Activated naive CD4-positive, alpha-beta T cell treated with anti-CD3 and anti-CD28 coated beads, Interleukin-2, amount 10 ng/mL, durations not matched to agents 7 days and 5 days (primary cell): ENCODE measurements at regions not wholly inside any gene's neighbourhood (a gene's known extent, or its start where the extent isn't known, plus 50 kb on each side); places are given as distances from the start of the nearest gene placed in this dataset.
"Not testable (repeated sequence)": the region's sequence is repeated elsewhere in the genome, so short reads cannot be mapped to it uniquely, and the experiment has no call there.

Source experiments
- CTCF ChIA-PET: fragments of 350-600 bp; sonication (Branson Sonifier 250); formaldehyde crosslinking; loops from one replicate; lab custom pipeline; 2021; ENCODE audit warnings: antibody characterized with exemption; lab: Charles Lee
- DNase-seq: peaks from one replicate; pipeline ENCODE4 v3.0.0-alpha.2; 2020
- H3K27ac Mint-ChIP-seq: one replicate; pipeline ENCODE4 v1.8.0; 2021; ENCODE audit warnings: mild to moderate bottlenecking, moderate library complexity, mixed read lengths
- H3K27me3 Mint-ChIP-seq: one replicate; pipeline ENCODE4 v1.8.0; 2021; ENCODE audit warnings: mild to moderate bottlenecking, mixed read lengths
- H3K36me3 Mint-ChIP-seq: one replicate; pipeline ENCODE4 v1.8.0; 2021; ENCODE audit warnings: mixed read lengths
- H3K4me1 Mint-ChIP-seq: one replicate; pipeline ENCODE4 v1.8.0; 2021; ENCODE audit warnings: mixed read lengths
- H3K4me3 Mint-ChIP-seq: one replicate; pipeline ENCODE4 v1.8.0; 2021; ENCODE audit warnings: mild to moderate bottlenecking, moderate library complexity, mixed read lengths
- H3K9me3 Mint-ChIP-seq: one replicate; pipeline ENCODE4 v1.8.0; 2021; ENCODE audit warnings: mixed read lengths

- Mint-ChIP-seq H3K27me3 (peaks cover 5% of the 10 kb centered on the region), H3K9me3 (peaks cover 5% of the 10 kb centered on the region), H3K4me1 (no peaks in the 10 kb centered on the region), H3K36me3 (peaks cover 13% of the 10 kb centered on the region), H3K4me3 (no peak overlapping the region), H3K27ac (no peak overlapping the region)
- no peak for DNase-seq
- CTCF ChIA-PET: no interaction called here
These were observed 80.8 kb upstream of the METRNL start for GRCh38 chr17:82998637-82999036.

DNA sequence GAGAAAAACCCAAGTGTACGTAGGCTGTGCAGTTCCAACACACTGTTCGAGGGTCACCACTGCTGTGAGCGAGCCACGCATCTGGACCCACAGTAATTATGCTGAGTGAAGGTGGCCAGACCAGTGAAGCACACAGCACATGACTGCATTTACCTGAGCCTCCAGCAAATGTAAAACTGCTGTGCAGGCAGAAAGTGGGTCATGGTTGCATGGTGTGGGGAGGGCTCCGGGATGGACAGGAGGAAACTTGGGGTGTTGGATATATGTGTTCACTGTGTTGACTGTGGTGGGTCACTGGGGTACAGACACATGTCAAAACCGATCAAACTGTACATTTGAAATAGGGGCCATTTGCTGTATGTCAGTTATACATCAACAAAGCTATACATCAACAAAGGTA lies 78.7 kb upstream of the METRNL start:
- CTCF ChIA-PET: no interaction called here
- Mint-ChIP-seq H3K4me3 (no peak overlapping the region), H3K36me3 (peaks cover 14% of the 10 kb centered on the region), H3K4me1 (peaks cover 2% of the 10 kb centered on the region), H3K27ac (no peak overlapping the region), H3K9me3 (peaks cover 3% of the 10 kb centered on the region), H3K27me3 (no peaks in the 10 kb centered on the region)
- no peak for DNase-seq

DNA sequence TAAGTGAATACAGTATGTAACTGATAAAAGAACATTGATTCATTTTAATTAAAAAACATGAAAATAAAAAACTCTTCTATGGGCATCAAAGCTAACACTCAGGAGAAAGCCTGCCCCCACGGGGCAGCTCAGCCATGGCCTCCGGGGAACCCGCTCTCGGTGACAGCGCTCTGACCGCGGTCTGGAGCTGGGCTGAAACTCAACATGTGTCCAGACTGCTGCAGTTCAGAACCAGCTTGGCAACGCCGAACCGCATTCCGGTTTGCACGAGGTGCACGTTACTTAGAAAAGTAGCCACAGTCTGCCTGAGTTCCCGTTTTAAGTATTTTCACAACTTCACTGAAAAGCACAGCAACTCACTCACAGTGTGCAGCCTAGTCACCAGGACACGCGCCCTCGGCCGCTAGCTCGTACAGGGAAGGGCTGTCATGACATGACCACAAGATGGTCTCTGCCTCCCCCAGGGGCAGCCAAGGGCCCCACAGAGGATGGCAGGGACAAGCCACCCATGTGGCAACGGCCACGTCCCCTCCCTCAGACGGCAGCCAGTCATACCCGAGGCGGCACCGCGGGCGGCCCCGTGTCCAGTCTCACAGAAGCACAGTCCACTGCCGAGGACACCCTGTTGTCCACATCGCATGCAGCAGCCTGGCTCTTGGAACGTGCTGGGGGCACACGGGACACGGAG lies 77.1 kb upstream of the METRNL start:
- H3K4me1 Mint-ChIP-seq: peaks cover 2% of the 10 kb centered on the region
- H3K36me3 Mint-ChIP-seq: peaks cover 14% of the 10 kb centered on the region
- peaks cover 3% of the 10 kb centered on the region for H3K9me3 Mint-ChIP-seq
- no peak overlapping the region for H3K27ac Mint-ChIP-seq
- no peak for DNase-seq
- no peak overlapping the region for H3K4me3 Mint-ChIP-seq
- H3K27me3 Mint-ChIP-seq: no peaks in the 10 kb centered on the region
- CTCF ChIA-PET: no interaction called here

GRCh38 chr17:83004791-83005380 lies 74.5 kb upstream of the METRNL start:
- no peak overlapping the region for H3K27ac Mint-ChIP-seq
- no peaks in the 10 kb centered on the region for H3K9me3 Mint-ChIP-seq
- DNase-seq: no peak
- H3K4me1 Mint-ChIP-seq: peaks cover 2% of the 10 kb centered on the region
- H3K27me3 Mint-ChIP-seq: no peaks in the 10 kb centered on the region
- peaks cover 10% of the 10 kb centered on the region for H3K36me3 Mint-ChIP-seq
- CTCF ChIA-PET: no interaction called here
- no peak overlapping the region for H3K4me3 Mint-ChIP-seq

DNA sequence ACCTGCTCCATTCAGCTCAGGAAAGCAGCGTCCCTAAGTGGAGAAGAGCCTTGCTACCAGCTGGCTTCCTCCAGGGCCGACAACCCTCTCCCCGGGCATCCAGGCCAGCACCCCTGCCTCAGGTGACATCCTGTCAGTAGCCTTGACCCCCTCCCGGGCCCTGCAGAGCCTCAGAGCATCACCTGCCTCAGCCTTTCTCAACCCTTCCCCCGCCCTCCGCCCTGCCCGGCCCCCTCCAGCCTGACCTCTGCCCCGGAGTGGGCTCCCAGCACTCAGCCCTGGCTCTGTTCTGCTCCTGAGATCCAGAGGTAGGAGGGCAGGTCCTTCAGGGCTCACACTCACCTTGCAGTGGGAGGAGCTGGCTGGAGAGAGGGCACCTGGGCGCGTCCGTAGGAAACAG lies 73.8 kb upstream of the METRNL start:
- no peak for DNase-seq
- Mint-ChIP-seq H3K9me3 (no peaks in the 10 kb centered on the region), H3K4me3 (no peak overlapping the region), H3K27me3 (no peaks in the 10 kb centered on the region), H3K36me3 (peaks cover 10% of the 10 kb centered on the region), H3K4me1 (peaks cover 2% of the 10 kb centered on the region), H3K27ac (no peak overlapping the region)
- CTCF ChIA-PET: no interaction called here

GRCh38 chr17:83006515-83007455 lies 72.6 kb upstream of the METRNL start:
- H3K9me3 Mint-ChIP-seq: no peaks in the 10 kb centered on the region
- H3K36me3 Mint-ChIP-seq: peaks cover 5% of the 10 kb centered on the region
- H3K4me1 Mint-ChIP-seq: peaks cover 2% of the 10 kb centered on the region
- CTCF ChIA-PET: interaction anchor here (1.2 kb wide), 1 partner anchor 10 kb away, joined by 4 read pairs; no protein-coding TSS in a partner anchor
- no peak for DNase-seq
- H3K27ac Mint-ChIP-seq: no peak overlapping the region
- no peak overlapping the region for H3K4me3 Mint-ChIP-seq
- H3K27me3 Mint-ChIP-seq: no peaks in the 10 kb centered on the region

DNA sequence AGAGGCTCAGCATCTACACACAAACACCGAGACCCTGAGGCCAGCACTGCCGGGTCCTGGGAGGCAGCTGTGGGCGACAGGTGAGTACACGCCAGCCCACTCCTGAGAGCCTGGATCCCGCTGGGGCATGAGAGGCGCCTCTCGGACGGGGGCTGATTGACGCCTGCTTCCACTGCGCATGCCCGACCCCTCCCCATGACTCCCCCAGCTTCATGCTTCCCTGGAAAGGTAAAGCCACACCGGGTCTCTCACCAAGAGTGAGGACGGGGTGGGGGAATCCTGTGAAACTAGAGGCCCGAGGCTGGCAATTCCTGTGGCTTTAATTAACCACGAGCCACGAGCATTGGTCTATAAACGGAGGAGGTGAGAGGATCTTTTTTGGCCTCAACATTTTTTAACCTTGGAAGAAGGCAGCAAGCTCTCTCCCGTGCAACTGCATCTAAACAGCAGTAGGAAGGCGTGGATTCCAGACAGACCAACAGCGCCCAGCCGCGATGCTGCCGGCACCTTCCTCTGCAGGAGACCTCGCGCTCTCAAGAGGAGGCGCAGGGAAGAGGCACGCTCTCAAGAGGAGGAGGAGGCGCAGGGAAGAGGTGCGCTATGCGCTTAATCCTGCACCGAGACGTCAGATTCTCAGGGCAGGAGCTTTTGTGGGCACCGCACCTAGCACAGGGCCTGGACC lies 71.8 kb upstream of the METRNL start:
- CTCF ChIA-PET: interaction anchor here (1.2 kb wide), 1 partner anchor 10 kb away, joined by 4 read pairs; no protein-coding TSS in a partner anchor
- Mint-ChIP-seq H3K4me3 (no peak overlapping the region), H3K27ac (no peak overlapping the region), H3K27me3 (no peaks in the 10 kb centered on the region), H3K9me3 (no peaks in the 10 kb centered on the region), H3K36me3 (peaks cover 5% of the 10 kb centered on the region), H3K4me1 (peaks cover 2% of the 10 kb centered on the region)
- no peak for DNase-seq

DNA sequence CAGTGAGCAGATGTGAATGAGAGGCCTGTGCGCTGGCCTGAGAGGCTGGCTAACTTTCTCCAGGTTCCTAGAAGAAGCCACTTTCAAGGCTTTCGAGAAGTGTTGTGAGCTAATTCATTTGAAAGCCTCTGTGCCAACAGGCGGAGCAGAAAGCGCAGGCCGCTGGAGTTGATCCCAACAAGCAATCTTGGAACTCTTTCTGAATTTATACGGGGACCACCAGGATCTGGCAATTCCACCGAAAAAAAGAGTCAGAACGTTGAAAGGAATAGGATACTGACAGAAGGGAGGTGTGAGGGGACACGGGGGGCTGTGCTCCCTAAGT lies 71.3 kb upstream of the METRNL start:
- Mint-ChIP-seq H3K4me3 (no peak overlapping the region), H3K27me3 (no peaks in the 10 kb centered on the region), H3K27ac (no peak overlapping the region), H3K4me1 (peaks cover 2% of the 10 kb centered on the region), H3K36me3 (peaks cover 5% of the 10 kb centered on the region), H3K9me3 (no peaks in the 10 kb centered on the region)
- CTCF ChIA-PET: interaction anchor here (1.2 kb wide), 1 partner anchor 9 kb away, joined by 4 read pairs; no protein-coding TSS in a partner anchor
- DNase-seq: no peak

DNA sequence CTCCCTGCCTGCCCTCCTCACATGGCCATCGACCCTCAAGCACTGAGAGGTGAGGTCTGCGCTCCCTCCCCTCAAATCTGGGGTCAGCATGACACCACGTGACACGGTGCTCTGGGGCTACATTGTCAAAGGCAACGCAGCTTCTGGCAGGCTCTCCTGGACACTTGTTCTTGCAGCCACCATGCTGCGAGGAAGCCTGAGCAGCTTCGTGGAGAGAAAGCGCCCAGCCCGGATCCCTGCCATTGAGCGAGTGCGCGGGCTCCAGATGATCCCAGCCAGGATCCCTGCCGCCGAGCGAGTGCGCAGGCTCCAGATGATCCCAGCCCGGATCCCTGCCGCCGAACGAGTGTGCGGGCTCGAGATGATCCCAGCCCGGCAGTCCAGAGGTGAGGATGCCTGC lies 70.9 kb upstream of the METRNL start:
- CTCF ChIA-PET: interaction anchor here (1.2 kb wide), 1 partner anchor 9 kb away, joined by 4 read pairs; no protein-coding TSS in a partner anchor
- Mint-ChIP-seq H3K4me3 (no peak overlapping the region), H3K27me3 (no peaks in the 10 kb centered on the region), H3K36me3 (peaks cover 5% of the 10 kb centered on the region), H3K27ac (no peak overlapping the region), H3K4me1 (peaks cover 2% of the 10 kb centered on the region), H3K9me3 (no peaks in the 10 kb centered on the region)
- DNase-seq: no peak

DNA sequence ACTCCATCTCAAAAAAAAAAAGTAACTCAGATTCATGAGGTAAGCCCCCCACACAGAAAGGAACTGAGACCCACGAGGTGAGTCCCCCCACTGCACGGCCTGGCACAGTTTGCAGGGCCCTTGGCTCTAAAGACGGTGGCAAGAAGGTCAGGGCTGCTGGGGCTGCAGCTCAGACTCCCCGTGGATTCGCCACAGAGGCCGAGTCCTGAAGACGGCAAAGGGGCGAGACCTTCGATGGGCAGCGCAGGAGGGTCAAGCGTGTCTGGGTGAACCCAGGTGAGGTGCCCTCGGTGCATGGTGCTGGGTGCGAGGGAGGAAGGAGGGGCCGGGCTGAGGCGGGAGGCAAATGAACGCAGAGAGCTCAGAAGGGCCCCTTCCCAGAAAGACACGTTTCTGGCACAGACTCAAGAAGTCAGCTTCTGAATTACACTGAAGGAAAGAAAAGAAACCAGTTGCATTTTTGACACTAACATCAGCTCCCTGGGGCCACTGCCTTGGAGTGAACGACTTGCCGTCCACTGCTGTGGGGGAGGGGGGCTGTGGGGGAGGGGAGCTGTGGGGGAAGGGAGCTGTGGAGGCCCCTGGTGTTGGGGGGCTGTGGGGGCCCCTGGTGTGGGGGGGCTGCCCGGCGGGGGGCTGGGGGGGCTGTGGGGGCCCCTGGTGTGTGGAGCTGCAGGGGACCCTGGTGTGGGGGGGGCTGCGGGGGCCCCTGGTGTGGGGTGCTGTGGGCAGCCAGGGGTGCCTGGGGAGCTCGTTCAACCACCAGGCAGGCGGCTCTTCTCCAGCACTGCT lies 69.8 kb upstream of the METRNL start:
- Mint-ChIP-seq H3K9me3 (no peaks in the 10 kb centered on the region), H3K27me3 (no peaks in the 10 kb centered on the region), H3K4me3 (no peak overlapping the region), H3K36me3 (peaks cover 5% of the 10 kb centered on the region), H3K4me1 (peaks cover 2% of the 10 kb centered on the region), H3K27ac (no peak overlapping the region)
- CTCF ChIA-PET: no interaction called here
- DNase-seq: no peak

DNA sequence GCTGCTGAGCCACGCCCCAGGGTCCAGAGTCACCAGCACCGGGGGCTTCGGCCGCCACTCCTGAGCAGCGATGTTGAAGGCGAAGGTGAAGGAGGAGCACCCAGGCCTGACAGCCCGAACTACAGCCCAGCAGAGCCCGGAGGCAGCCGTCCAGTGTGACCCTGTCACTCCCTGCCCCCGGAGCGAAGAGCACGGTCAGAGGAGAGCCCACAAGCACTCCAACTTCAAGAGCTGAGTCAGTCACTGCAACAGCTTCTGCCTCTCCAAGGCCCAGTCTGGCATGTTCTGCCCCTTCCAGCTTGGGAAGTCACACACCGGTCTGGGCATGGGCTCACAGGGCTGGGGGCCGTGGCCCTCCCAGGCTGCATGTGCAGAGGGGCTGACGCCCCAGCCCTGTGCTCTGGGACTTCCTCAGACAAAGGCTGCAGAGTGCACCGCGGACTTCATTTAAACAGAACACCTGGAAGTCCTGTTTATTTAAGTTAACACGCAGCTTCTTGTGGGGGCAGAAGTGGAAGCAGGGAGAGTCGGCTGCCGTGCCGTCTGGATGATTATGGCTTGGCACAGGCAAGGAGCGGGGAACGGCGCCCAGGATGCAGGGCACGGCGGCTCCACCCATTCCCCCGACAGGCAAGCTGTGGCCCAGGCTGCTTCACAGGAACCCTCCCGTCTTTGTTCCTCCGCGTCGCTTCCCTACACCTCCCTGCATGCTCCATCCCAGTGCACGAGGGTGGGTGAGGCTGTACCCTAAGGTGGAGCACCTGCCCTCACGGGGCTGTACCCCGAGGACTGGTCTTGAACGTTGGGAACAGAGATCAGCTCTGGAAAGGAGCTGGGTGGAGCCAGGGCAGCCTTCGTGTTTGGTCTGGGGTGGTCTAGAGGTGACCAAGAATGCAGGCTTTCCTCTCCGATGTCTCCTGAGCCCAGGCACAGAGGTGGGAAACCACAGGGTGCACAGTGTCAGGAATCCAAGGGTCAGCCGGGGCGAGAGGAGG lies 68.9 kb upstream of the METRNL start:
- CTCF ChIA-PET: no interaction called here
- Mint-ChIP-seq H3K27me3 (no peaks in the 10 kb centered on the region), H3K4me1 (no peaks in the 10 kb centered on the region), H3K36me3 (no peaks in the 10 kb centered on the region), H3K27ac (no peak overlapping the region), H3K4me3 (no peak overlapping the region), H3K9me3 (no peaks in the 10 kb centered on the region)
- DNase-seq: no peak

DNA sequence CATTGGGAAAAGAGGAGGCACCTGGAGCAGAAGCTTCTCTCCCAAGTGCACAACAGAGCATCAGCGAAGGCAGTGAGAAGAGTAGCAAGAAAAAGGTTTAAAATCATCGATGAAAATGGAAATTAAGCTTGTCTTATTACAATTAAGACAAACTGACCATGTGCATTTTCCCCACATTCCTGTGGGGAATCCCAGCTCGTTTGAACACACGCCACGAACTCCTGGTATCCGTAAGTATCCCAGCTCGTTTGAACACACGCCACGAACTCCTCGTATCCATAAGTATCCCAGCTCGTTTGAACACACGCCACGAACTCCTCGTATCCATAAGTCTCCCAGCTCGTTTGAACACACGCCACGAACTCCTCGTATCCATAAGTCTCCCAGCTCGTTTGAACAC lies 67.7 kb upstream of the METRNL start:
- H3K27me3 Mint-ChIP-seq, H3K4me3 Mint-ChIP-seq, DNase-seq, H3K27ac Mint-ChIP-seq, H3K4me1 Mint-ChIP-seq, H3K9me3 Mint-ChIP-seq, H3K36me3 Mint-ChIP-seq, CTCF ChIA-PET: not testable (repeated sequence)
